Keratinocyte (primary cell): ENCODE measurements at regions not wholly inside any gene's neighbourhood (a gene's known extent, or its start where the extent isn't known, plus 50 kb on each side); places are given as distances from the start of the nearest gene placed in this dataset.

Experiments
- EZH2 ChIP-seq: IDR thresholded peaks from one replicate; pipeline ENCODE4 v1.6.1; 2012; ENCODE audit warnings: inconsistent platforms, mild to moderate bottlenecking, low read length, moderate library complexity
- TF ChIP-seq, protein P1 (sequence below), 3 experiments: IDR thresholded peaks in 1 of 3; conservative IDR thresholded peaks in 1 of 3; optimal IDR thresholded peaks in 1 of 3; 2 replicates in 2 of 3; 3 replicates in 1 of 3; pipeline versions ENCODE3 to v1.5.1; 2011; ENCODE audit warnings: low read length in 3 of 3, mild to moderate bottlenecking in 3 of 3, moderate library complexity in 2 of 3, control low read depth in 1 of 3, inconsistent platforms in 1 of 3; ENCODE audit not compliant: insufficient read depth in 2 of 3; ENCODE audit errors: extremely low read depth in 1 of 3

- TF ChIP-seq, protein P1, sequence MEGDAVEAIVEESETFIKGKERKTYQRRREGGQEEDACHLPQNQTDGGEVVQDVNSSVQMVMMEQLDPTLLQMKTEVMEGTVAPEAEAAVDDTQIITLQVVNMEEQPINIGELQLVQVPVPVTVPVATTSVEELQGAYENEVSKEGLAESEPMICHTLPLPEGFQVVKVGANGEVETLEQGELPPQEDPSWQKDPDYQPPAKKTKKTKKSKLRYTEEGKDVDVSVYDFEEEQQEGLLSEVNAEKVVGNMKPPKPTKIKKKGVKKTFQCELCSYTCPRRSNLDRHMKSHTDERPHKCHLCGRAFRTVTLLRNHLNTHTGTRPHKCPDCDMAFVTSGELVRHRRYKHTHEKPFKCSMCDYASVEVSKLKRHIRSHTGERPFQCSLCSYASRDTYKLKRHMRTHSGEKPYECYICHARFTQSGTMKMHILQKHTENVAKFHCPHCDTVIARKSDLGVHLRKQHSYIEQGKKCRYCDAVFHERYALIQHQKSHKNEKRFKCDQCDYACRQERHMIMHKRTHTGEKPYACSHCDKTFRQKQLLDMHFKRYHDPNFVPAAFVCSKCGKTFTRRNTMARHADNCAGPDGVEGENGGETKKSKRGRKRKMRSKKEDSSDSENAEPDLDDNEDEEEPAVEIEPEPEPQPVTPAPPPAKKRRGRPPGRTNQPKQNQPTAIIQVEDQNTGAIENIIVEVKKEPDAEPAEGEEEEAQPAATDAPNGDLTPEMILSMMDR (optimal IDR thresholded peaks at IDR 0.05 in 1 of 3, IDR thresholded peaks at IDR 0.05 in 1 of 3, conservative IDR thresholded peaks at IDR 0.05 in 1 of 3; ENCODE audit: extremely low read depth in 1 of 3, insufficient read depth in 2 of 3, low read length in 3 of 3): no peak
- no peak for TF ChIP-seq EZH2
Observed at GRCh38 chr17:73840829-73841228, 196.6 kb upstream of the SDK2 start.
